ENCODE measurements at regions not wholly inside any gene's neighbourhood (a gene's known extent, or its start where the extent isn't known, plus 50 kb on each side); places are given as distances from the start of the nearest gene placed in this dataset.

DNA sequence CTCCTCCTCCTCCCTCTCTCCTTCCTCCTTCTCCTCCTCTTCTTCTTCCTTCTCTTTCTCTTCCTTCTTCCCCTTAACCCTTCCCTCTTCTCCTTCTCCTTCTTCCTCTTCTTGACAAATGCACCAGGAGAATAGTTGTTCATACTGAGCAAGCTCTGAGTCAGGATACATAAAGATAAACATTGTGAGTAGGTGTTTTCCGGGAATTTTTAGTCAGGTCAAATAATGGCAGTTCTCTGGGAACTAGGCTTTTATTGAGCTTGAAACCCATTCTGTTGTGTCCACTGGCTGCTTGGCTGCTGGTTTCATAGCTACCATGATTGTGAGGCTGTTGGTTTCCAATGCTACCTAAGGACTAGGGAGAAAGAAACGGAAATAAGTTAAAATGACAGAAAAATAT is 1144.7 kb upstream of the DDX18 start:
- TF ChIP-seq, protein P1, sequence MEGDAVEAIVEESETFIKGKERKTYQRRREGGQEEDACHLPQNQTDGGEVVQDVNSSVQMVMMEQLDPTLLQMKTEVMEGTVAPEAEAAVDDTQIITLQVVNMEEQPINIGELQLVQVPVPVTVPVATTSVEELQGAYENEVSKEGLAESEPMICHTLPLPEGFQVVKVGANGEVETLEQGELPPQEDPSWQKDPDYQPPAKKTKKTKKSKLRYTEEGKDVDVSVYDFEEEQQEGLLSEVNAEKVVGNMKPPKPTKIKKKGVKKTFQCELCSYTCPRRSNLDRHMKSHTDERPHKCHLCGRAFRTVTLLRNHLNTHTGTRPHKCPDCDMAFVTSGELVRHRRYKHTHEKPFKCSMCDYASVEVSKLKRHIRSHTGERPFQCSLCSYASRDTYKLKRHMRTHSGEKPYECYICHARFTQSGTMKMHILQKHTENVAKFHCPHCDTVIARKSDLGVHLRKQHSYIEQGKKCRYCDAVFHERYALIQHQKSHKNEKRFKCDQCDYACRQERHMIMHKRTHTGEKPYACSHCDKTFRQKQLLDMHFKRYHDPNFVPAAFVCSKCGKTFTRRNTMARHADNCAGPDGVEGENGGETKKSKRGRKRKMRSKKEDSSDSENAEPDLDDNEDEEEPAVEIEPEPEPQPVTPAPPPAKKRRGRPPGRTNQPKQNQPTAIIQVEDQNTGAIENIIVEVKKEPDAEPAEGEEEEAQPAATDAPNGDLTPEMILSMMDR (IDR thresholded peaks at IDR 0.05): no peak
- TF ChIP-seq POLR2A (IDR thresholded peaks at IDR 0.05) (no peak), POLR2AphosphoS5 (IDR thresholded peaks at IDR 0.05) (no peak)
